T1000 (cell line): ENCODE measurements at regions not wholly inside any gene's neighbourhood (a gene's known extent, or its start where the extent isn't known, plus 50 kb on each side); places are given as distances from the start of the nearest gene placed in this dataset.
A peak's percentile ranks its signal among the peaks of the same experiment; 100 is the strongest.

ENCODE experiments used
- DNase-seq: peaks from one replicate; lab custom pipeline; 2025; ENCODE audit warnings: mixed read lengths; lab: John Stamatoyannopoulos, UW

- DNase-seq: no peak
Measured at GRCh38 chr13:99123101-99124045, 77.3 kb upstream of the UBAC2 start.

DNA sequence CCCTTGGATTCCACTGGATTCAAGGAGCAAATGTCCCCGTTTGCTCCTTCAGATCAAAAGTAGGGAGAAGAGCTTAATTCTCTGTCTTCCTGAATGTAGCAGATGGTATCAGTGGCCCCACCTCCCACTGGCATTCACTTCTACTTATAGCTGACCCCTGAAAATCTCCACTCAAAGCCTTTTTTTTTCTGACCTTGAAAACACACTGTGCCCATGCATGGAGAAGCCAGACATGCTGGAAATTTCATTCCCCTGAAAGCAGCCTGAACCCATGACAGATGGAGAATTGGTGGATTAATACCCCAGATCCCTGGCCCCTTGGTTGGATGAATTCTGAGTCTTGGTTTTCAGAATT lies 76.6 kb upstream of the UBAC2 start:
- DNase-seq: no peak

GRCh38 chr13:99124794-99125316 lies 75.8 kb upstream of the UBAC2 start:
- no peak for DNase-seq

DNA sequence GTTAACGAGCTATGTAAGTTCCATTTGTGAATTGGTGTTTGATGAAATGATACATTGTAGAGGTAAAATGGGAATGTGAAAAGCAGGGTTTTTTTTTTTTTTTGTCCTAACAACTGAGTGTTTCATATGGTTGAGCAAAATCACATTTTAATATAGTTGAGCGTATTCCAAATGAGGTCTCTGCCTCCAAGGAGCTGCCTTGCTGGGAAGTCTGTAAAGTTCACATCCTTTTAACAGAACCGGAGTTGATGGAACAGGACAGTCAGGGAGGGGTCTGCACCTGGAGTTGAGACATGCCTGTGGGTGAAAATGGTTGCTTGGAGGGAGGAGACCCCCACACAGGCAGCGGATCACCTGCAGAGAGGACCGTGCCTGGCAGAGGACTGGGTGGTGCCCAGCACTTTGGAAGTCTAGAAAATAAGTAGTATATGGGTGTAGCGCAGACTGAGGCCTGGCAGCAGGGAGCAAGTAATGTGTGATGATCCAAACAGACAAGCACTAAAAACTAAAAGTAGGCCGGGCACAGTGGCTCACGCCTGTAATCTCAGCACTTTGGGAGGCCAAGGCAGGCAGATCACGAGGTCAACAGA lies 75.2 kb upstream of the UBAC2 start:
- DNase-seq: no peak

GRCh38 chr13:99126821-99127220 lies 73.8 kb upstream of the UBAC2 start:
- no peak for DNase-seq

- no peak for DNase-seq
Measured at GRCh38 chr13:99129050-99129449, 71.6 kb upstream of the UBAC2 start.

GRCh38 chr13:99129951-99130350 lies 70.7 kb upstream of the UBAC2 start:
- DNase-seq: no peak

DNA sequence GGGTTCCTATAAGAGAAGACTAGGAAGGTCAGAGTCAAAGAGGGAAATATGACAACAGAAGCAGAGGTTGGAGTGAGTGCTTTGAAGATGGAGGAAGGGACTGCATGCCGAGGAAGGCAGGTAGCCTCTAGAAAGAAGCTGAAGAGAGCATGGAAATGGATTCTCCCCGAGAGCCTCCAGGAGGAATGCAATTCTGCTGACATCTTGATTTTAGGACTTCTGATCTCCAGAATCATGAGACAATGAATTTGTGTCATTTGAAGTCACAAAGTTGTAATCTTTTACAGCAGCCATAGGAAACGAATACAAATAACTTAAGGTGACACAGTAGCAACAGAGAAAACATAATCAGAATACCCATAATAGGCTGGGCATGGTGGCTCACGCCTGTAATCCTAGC lies 69.2 kb upstream of the UBAC2 start:
- DNase-seq: no peak

GRCh38 chr13:99132295-99132835 lies 68.3 kb upstream of the UBAC2 start:
- no peak for DNase-seq

GRCh38 chr13:99133230-99133629 lies 67.4 kb upstream of the UBAC2 start:
- DNase-seq: no peak

- DNase-seq: no peak
Measured at GRCh38 chr13:99133848-99134247, 66.8 kb upstream of the UBAC2 start.

GRCh38 chr13:99135591-99135990 lies 65.1 kb upstream of the UBAC2 start:
- DNase-seq: no peak

DNA sequence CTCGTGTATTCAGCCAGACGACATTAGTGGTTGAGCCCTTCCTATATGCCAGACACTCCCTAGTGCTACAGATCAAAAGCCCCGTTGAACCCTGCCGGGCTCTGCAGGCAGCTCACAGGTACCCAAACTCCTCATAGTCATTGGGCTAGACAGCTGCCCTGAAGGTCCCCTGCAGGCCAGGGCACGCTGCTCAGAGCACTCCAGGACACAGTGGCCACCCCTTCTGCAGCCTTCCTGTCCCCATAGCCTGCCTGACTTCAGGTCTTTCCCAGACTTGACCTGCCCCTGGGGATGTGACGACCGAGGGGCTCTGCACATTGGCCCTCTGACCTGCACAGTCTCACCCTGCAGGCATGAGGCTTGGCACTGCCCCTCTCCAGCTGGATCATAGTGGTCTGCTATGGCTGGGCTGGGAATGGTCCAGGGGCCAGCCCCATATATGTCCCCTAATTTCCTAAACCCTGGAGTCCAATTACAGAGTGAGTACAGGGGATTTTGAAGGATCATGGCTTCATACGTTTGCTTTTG lies 64.2 kb upstream of the UBAC2 start:
- DNase-seq: no peak

DNA sequence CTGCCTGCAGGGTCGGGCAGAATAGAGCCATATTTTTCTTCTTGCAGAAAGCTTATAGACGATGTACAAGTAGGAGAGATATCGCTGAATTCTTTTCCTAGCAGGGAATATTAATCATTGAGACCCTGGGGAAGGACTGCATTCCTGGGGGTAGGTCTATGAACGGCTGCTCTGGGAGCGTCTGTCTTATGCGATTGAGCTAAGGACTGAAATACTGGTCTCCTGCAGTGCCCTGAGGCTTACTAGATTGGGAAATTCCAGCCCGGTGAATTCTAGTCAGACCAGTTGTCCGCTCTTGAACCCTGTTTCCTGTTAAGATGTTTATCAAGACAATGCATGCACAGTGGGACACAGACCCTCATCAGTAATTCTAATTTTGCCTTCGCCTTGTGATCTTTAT lies 59.8 kb upstream of the UBAC2 start:
- no peak for DNase-seq

- no peak for DNase-seq
Measured at GRCh38 chr13:99143904-99144303, 56.8 kb upstream of the UBAC2 start.

GRCh38 chr13:99144306-99144705 lies 56.3 kb upstream of the UBAC2 start:
- DNase-seq: no peak

DNA sequence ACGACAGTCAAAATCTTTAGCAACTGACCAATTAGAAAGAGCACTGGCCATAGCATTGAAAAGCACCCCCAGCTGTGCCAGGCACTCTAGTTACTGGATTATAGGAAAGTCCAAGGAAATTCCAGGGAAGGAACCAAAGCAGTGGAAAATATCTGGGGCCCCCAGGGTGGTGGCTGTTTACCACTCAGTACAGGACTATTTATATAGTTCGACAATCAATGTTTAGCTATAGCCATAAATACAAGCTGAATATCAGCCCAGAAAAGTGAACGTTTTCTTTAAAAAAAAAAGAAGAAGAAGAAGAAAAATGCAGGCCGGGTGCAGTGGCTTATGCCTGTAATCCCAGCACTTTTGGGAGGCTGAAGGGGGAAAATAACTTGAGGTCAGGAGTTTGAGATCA lies 55.2 kb upstream of the UBAC2 start:
- no peak for DNase-seq

DNA sequence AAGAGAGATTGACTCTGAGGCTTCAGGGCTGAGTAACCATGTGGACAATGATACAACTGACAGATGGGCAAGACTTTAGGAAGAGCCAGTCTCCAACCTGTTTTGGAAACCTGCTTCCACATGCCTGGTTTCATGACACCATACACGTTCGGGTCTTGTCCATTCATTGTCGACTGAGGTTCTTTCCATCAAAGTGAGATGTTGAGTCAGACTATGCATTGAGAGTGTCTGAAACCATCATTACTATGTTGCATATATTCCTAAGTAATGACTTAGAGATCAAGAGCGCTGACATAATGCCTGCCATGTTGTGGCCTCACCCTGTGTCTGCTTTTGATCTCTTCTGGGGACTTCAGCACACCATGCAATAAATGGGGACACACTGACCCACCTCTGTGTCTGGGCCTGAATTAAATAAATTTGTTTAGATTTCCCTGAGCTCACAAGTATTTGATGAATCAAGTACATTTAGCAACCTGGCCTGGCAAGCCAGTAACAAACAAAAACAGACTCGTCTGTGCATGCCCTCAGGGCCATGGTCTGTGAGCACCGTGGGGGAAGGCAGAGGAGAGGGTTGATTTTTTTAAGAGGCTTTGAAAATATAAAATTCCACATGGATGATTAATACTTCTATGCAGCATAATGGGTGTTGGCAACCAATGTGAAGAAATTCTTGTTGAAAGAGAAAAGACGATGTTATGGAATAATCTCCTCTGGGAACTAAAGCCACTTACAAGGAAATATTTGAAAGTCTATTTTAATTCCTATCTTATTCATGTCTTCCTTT lies 49.9 kb upstream of the UBAC2 start:
- peak; percentile 65 for DNase-seq
